Astrocyte (in vitro differentiated cells and primary cell): ENCODE measurements at regions not wholly inside any gene's neighbourhood (a gene's known extent, or its start where the extent isn't known, plus 50 kb on each side); places are given as distances from the start of the nearest gene placed in this dataset.

Experiments
- CTCF ChIP-seq: IDR thresholded peaks from 2 replicates; pipeline ENCODE4 v1.5.1; 2011; ENCODE audit warnings: low read depth, mild to moderate bottlenecking, inconsistent platforms, low read length, moderate library complexity; ENCODE audit not compliant: insufficient read depth
- EZH2 ChIP-seq: IDR thresholded peaks from 2 replicates; pipeline ENCODE4 v1.6.1; 2012; ENCODE audit warnings: mild to moderate bottlenecking, low read length, inconsistent platforms; ENCODE audit not compliant: insufficient read depth

- no peak for TF ChIP-seq CTCF
- no peak for TF ChIP-seq EZH2
These were observed 136.9 kb upstream of the FBXO11 start for GRCh38 chr2:48043131-48043700.
